ENCODE measurements at regions not wholly inside any gene's neighbourhood (a gene's known extent, or its start where the extent isn't known, plus 50 kb on each side); places are given as distances from the start of the nearest gene placed in this dataset.

GRCh38 chr16:62665269-62665668 lies 629.0 kb upstream of the CDH8 start:
- H3K27me3 Mint-ChIP-seq: no peaks in the 10 kb centered on the region
- Histone ChIP-seq H3K4me1 (ENCODE audit: insufficient read depth, low read length) (no peaks in the 10 kb centered on the region), H3K36me3 (ENCODE audit: insufficient read depth, low read length) (no peaks in the 10 kb centered on the region), H3K9me3 (ENCODE audit: control insufficient read depth in 1 of 2, insufficient read depth in 1 of 2, low read length in 2 of 2) (peaks cover 0 to 4% of the 10 kb centered on the region in 2 experiments), H3K27ac (ENCODE audit: low read depth in 1 of 2, low read length in 2 of 2) (no peak overlapping the region), H3K27me3 (ENCODE audit: control insufficient read depth in 1 of 2, insufficient read depth in 2 of 2, low read length in 2 of 2) (no peaks in the 10 kb centered on the region), H3K4me3 (ENCODE audit: low read length) (no peak overlapping the region)
- peaks cover 8% of the 10 kb centered on the region for H3K9me3 Mint-ChIP-seq
- intact Hi-C loops (cut with DNase I, micrococcal nuclease): no loop called here
- ATAC-seq (ENCODE audit: poor library complexity): no peak
- TF ChIP-seq, protein P1, sequence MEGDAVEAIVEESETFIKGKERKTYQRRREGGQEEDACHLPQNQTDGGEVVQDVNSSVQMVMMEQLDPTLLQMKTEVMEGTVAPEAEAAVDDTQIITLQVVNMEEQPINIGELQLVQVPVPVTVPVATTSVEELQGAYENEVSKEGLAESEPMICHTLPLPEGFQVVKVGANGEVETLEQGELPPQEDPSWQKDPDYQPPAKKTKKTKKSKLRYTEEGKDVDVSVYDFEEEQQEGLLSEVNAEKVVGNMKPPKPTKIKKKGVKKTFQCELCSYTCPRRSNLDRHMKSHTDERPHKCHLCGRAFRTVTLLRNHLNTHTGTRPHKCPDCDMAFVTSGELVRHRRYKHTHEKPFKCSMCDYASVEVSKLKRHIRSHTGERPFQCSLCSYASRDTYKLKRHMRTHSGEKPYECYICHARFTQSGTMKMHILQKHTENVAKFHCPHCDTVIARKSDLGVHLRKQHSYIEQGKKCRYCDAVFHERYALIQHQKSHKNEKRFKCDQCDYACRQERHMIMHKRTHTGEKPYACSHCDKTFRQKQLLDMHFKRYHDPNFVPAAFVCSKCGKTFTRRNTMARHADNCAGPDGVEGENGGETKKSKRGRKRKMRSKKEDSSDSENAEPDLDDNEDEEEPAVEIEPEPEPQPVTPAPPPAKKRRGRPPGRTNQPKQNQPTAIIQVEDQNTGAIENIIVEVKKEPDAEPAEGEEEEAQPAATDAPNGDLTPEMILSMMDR (IDR thresholded peaks at IDR 0.05): no peak
- no peak overlapping the region for H3K4me3 Mint-ChIP-seq
- DNase-seq: no peak
- CTCF ChIA-PET: no interaction called here
- H3K27ac Mint-ChIP-seq: no peak overlapping the region
- H3K36me3 Mint-ChIP-seq (ENCODE audit: low read depth): no peaks in the 10 kb centered on the region
- POLR2A ChIA-PET: no interaction called here
- no peaks in the 10 kb centered on the region for H3K4me1 Mint-ChIP-seq (ENCODE audit: low read depth)

GRCh38 chr16:62664566-62664965 lies 628.3 kb upstream of the CDH8 start:
- CTCF ChIA-PET: no interaction called here
- ATAC-seq (ENCODE audit: poor library complexity) (no peak), DNase-seq (no peak)
- intact Hi-C loops (cut with DNase I, micrococcal nuclease): no loop called here
- Mint-ChIP-seq H3K27ac (no peak overlapping the region), H3K4me1 (ENCODE audit: low read depth) (no peaks in the 10 kb centered on the region), H3K4me3 (no peak overlapping the region), H3K36me3 (ENCODE audit: low read depth) (no peaks in the 10 kb centered on the region), H3K9me3 (peaks cover 8% of the 10 kb centered on the region), H3K27me3 (no peaks in the 10 kb centered on the region)
- Histone ChIP-seq H3K27ac (ENCODE audit: low read depth in 1 of 2, low read length in 2 of 2) (no peak overlapping the region), H3K27me3 (ENCODE audit: control insufficient read depth in 1 of 2, insufficient read depth in 2 of 2, low read length in 2 of 2) (no peaks in the 10 kb centered on the region), H3K9me3 (ENCODE audit: control insufficient read depth in 1 of 2, insufficient read depth in 1 of 2, low read length in 2 of 2) (peaks cover 0 to 10% of the 10 kb centered on the region in 2 experiments), H3K36me3 (ENCODE audit: insufficient read depth, low read length) (no peaks in the 10 kb centered on the region), H3K4me1 (ENCODE audit: insufficient read depth, low read length) (no peaks in the 10 kb centered on the region), H3K4me3 (ENCODE audit: low read length) (no peak overlapping the region)
- POLR2A ChIA-PET: no interaction called here
- TF ChIP-seq, protein P1 (IDR thresholded peaks at IDR 0.05): no peak

DNA sequence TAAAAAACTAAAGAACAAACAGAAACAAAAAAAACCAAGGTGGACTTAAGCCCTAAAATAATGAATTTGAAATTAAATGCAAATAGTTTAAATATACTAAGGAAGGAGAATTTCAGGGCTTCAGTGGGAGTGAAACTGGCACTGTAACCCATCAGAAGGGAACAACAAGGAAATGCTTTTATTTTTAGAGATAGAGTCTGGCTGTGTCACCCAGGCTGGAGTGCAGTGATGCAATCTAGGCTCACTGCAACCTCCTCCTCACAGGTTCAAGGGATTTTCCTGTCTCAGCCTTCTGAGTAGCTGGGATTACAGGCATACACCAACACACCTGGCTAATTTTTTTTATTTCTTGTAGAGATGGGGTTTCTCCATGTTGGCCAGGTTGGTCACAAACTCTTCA lies 625.2 kb upstream of the CDH8 start:
- TF ChIP-seq, protein P1 (IDR thresholded peaks at IDR 0.05): no peak
- Mint-ChIP-seq H3K4me1 (ENCODE audit: low read depth) (no peaks in the 10 kb centered on the region), H3K4me3 (no peak overlapping the region), H3K9me3 (peaks cover 11% of the 10 kb centered on the region), H3K27ac (no peak overlapping the region), H3K27me3 (no peaks in the 10 kb centered on the region), H3K36me3 (ENCODE audit: low read depth) (no peaks in the 10 kb centered on the region)
- ATAC-seq (ENCODE audit: poor library complexity) (no peak), DNase-seq (no peak)
- CTCF ChIA-PET: no interaction called here
- intact Hi-C loops (cut with DNase I, micrococcal nuclease): no loop called here
- Histone ChIP-seq H3K4me3 (ENCODE audit: low read length) (no peak overlapping the region), H3K27ac (ENCODE audit: low read depth in 1 of 2, low read length in 2 of 2) (no peak overlapping the region), H3K9me3 (ENCODE audit: control insufficient read depth in 1 of 2, insufficient read depth in 1 of 2, low read length in 2 of 2) (peaks cover 10 to 14% of the 10 kb centered on the region in 2 experiments), H3K4me1 (ENCODE audit: insufficient read depth, low read length) (no peaks in the 10 kb centered on the region), H3K27me3 (ENCODE audit: control insufficient read depth in 1 of 2, insufficient read depth in 2 of 2, low read length in 2 of 2) (no peaks in the 10 kb centered on the region), H3K36me3 (ENCODE audit: insufficient read depth, low read length) (no peaks in the 10 kb centered on the region)
- POLR2A ChIA-PET: no interaction called here

All from CD4-positive, alpha-beta T cell (primary cell).